OCI-LY1 (cell line): ENCODE measurements at regions not wholly inside any gene's neighbourhood (a gene's known extent, or its start where the extent isn't known, plus 50 kb on each side); places are given as distances from the start of the nearest gene placed in this dataset.

Source experiments
- CTCF ChIP-seq: fragments of 200-600 bp; sonication (generic), shearing (Covaris generic); IDR thresholded peaks from 2 replicates; pipeline ENCODE4 v1.5.1; 2017; ENCODE audit warnings: mild to moderate bottlenecking, antibody characterized with exemption, low read length, moderate library complexity, mixed read lengths
- EZH2 ChIP-seq: fragments of 200-600 bp; sonication (generic), shearing (Covaris generic); IDR thresholded peaks from 2 replicates; pipeline ENCODE4 v1.8.0; 2017; ENCODE audit warnings: borderline replicate concordance, mixed run types, mild to moderate bottlenecking, antibody characterized with exemption, low read length, moderate library complexity, mixed read lengths

GRCh38 chr6:164695896-164696295 lies 613.5 kb downstream of the C6orf118 start:
- no peak for TF ChIP-seq EZH2
- no peak for TF ChIP-seq CTCF
